Lower leg skin (tissue), 4 donors: ENCODE measurements at regions not wholly inside any gene's neighbourhood (a gene's known extent, or its start where the extent isn't known, plus 50 kb on each side); places are given as distances from the start of the nearest gene placed in this dataset.

Source experiments
- DNase-seq, 2 donors: peaks; one replicate each; pipeline ENCODE4 v3.0.0-alpha.2; 2019; ENCODE audit warnings: low spot score in 2 of 2
- H3K4me3 ChIP-seq: fragments of 200-600 bp; sonication (generic); 2 replicates; pipeline ENCODE4 v1.5.1; 2017; ENCODE audit warnings: mild to moderate bottlenecking, low read depth; ENCODE audit not compliant: poor library complexity, severe bottlenecking
- CTCF ChIP-seq, 3 donors: fragments of 450-650 bp; IDR thresholded peaks; one replicate each; pipeline ENCODE4 v1.5.1; 2016; ENCODE audit warnings: antibody characterized with exemption in 3 of 3, mild to moderate bottlenecking in 3 of 3, moderate library complexity in 2 of 3
- POLR2A ChIP-seq, 2 donors: fragments of 450-650 bp; IDR thresholded peaks; one replicate each; pipeline ENCODE4 v1.6.1; 2016 to 2017; ENCODE audit warnings: antibody characterized with exemption in 2 of 2, mild to moderate bottlenecking in 1 of 2, moderate library complexity in 1 of 2
- WGBS, 2 donors: methylation state at CpG; one replicate each; pipeline ENCODE4 v1.1.5; 2018; 5-methylcytosine and 5-hydroxymethylcytosine counted together
- intact Hi-C: fragments of 100-400 bp; cut with DNase I; formaldehyde crosslinking; loops from one replicate; pipeline ENCODE4 v1.15.0; 2023; ENCODE audit warnings: low total_unique reads

- no peak overlapping the region for H3K4me3 ChIP-seq
- TF ChIP-seq CTCF (IDR thresholded peaks at IDR 0.05) (no peak), POLR2A (IDR thresholded peaks at IDR 0.05) (no peak)
- WGBS, 2 donors: 54 to 67% methylated on average over 6 of the region's 6 CpGs
- intact Hi-C loops: loop anchor here (5.0 kb wide), 1 partner anchor 844 kb away; no protein-coding TSS in a partner anchor
- peak in 1 of 2 donors; percentile 37 for DNase-seq
Measured at GRCh38 chr13:27001705-27002104, 169.9 kb downstream of the USP12 start.

GRCh38 chr13:27000686-27001085, 170.9 kb downstream of the USP12 start:
- no peak for TF ChIP-seq POLR2A (IDR thresholded peaks at IDR 0.05)
- TF ChIP-seq CTCF (IDR thresholded peaks at IDR 0.05): no peak
- DNase-seq: peak in 1 of 2 donors; percentile 45

GRCh38 chr13:26999499-26999898, 172.1 kb downstream of the USP12 start:
- intact Hi-C loops: no loop called here
- 76 to 90% methylated on average over 7 of the region's 7 CpGs for WGBS, 2 donors
- TF ChIP-seq POLR2A (IDR thresholded peaks at IDR 0.05): no peak
- no peak for TF ChIP-seq CTCF (IDR thresholded peaks at IDR 0.05)
- peak in 1 of 2 donors; percentile 42 for DNase-seq
- H3K4me3 ChIP-seq: no peak overlapping the region

More at GRCh38 chr13:27000686-27001085, 170.9 kb downstream of the USP12 start:
- WGBS, 2 donors: 76 to 84% methylated on average over 6 of the region's 6 CpGs
- intact Hi-C loops: loop anchor here (5.0 kb wide), 1 partner anchor 843 kb away; no protein-coding TSS in a partner anchor
- no peak overlapping the region for H3K4me3 ChIP-seq

- no peak overlapping the region for H3K4me3 ChIP-seq
- intact Hi-C loops: no loop called here
- TF ChIP-seq POLR2A (IDR thresholded peaks at IDR 0.05): no peak
- TF ChIP-seq CTCF (IDR thresholded peaks at IDR 0.05): no peak
- 29 to 31% methylated on average over 8 of the region's 8 CpGs for WGBS, 2 donors
- no peak for DNase-seq
Measured at GRCh38 chr13:26998292-26998691, 173.3 kb downstream of the USP12 start.

GRCh38 chr13:26996965-26997752, 174.5 kb downstream of the USP12 start:
- H3K4me3 ChIP-seq: no peak overlapping the region
- TF ChIP-seq CTCF (IDR thresholded peaks at IDR 0.05) (no peak), POLR2A (IDR thresholded peaks at IDR 0.05) (no peak)
- 62 to 75% methylated on average over 6 of the region's 6 CpGs for WGBS, 2 donors
- intact Hi-C loops: no loop called here
- no peak for DNase-seq
